PC-9 (cell line): ENCODE measurements at regions not wholly inside any gene's neighbourhood (a gene's known extent, or its start where the extent isn't known, plus 50 kb on each side); places are given as distances from the start of the nearest gene placed in this dataset.

Source experiments
- CTCF ChIP-seq: fragments of 200-600 bp; sonication (generic); conservative IDR thresholded peaks from 2 replicates; pipeline ENCODE4 v1.6.1; 2017; ENCODE audit warnings: mixed run types, antibody characterized with exemption, mild to moderate bottlenecking, moderate library complexity
- EZH2 ChIP-seq: fragments of 200-600 bp; sonication (generic); IDR thresholded peaks from 2 replicates; pipeline ENCODE4 v1.8.0; 2017; ENCODE audit warnings: antibody characterized with exemption, low read depth

DNA sequence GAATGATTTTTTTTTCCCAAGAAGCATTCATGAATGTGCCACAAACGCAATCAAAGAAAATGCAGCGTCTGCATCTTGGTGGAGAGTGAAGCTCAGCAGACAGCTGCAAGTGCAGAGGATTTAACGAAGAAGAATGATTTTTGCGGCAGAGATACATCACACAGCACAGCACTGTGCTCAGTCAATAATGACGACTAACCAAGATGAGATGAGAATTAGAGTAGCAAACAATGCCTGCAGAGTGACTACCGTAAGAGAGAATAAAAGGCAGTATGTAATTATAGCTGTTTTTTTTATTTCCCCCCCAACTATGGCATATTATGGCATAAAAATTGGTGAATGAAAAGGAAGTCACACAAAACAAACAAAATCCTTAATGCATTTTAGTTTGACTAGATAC, 218.0 kb upstream of the ROBO1 start:
- TF ChIP-seq EZH2 = no peak
- no peak for TF ChIP-seq CTCF
